Left ventricle myocardium inferior (tissue), 1 donor: ENCODE measurements at regions not wholly inside any gene's neighbourhood (a gene's known extent, or its start where the extent isn't known, plus 50 kb on each side); places are given as distances from the start of the nearest gene placed in this dataset.
"Not testable (repeated sequence)": the region's sequence is repeated elsewhere in the genome, so short reads cannot be mapped to it uniquely, and the experiment has no call there.

Experiments
- DNase-seq: peaks from one replicate; pipeline ENCODE4 v3.0.0-alpha.2; 2020
- H3K27ac ChIP-seq: fragments of 200-600 bp; replicated peaks from 2 replicates; pipeline ENCODE4 v1.8.0; 2021
- H3K27me3 ChIP-seq: fragments of 200-600 bp; 2 replicates; pipeline ENCODE4 v1.8.0; 2021; ENCODE audit warnings: low read depth
- H3K36me3 ChIP-seq: fragments of 200-600 bp; 2 replicates; pipeline ENCODE4 v1.8.0; 2021
- H3K4me1 ChIP-seq: fragments of 200-600 bp; 2 replicates; pipeline ENCODE4 v1.8.0; 2021
- H3K4me3 ChIP-seq: fragments of 200-600 bp; 2 replicates; pipeline ENCODE4 v1.8.0; 2021; ENCODE audit warnings: mild to moderate bottlenecking, moderate library complexity
- H3K9me3 ChIP-seq: fragments of 200-600 bp; replicated peaks from 2 replicates; pipeline ENCODE4 v1.8.0; 2021
- CTCF ChIP-seq: fragments of 200-600 bp; IDR thresholded peaks from 2 replicates; pipeline ENCODE4 v1.8.0; 2021; ENCODE audit warnings: antibody characterized with exemption, mild to moderate bottlenecking, borderline replicate concordance
- intact Hi-C: fragments of 100-400 bp; cut with micrococcal nuclease; formaldehyde crosslinking; loops from one replicate; pipeline ENCODE4 v1.11.0; 2022
- donor health status: DM: no; HTN: yes; CAD: no; lungs with severe emphysema.

- no peaks in the 10 kb centered on the region for H3K4me1 ChIP-seq
- DNase-seq = no peak
- no peak overlapping the region for H3K27ac ChIP-seq
- H3K36me3 ChIP-seq = no peaks in the 10 kb centered on the region
- intact Hi-C loops = no loop called here
- TF ChIP-seq CTCF = no peak
- H3K9me3 ChIP-seq = no peaks in the 10 kb centered on the region
- no peak overlapping the region for H3K4me3 ChIP-seq
- peaks cover 4% of the 10 kb centered on the region for H3K27me3 ChIP-seq
Measured at GRCh38 chr1:208347191-208347590, 103.0 kb upstream of the PLXNA2 start.

- Histone ChIP-seq H3K4me3 (no peak overlapping the region), H3K4me1 (no peaks in the 10 kb centered on the region), H3K27ac (no peak overlapping the region), H3K36me3 (no peaks in the 10 kb centered on the region), H3K27me3 (no peaks in the 10 kb centered on the region), H3K9me3 (peaks cover 5% of the 10 kb centered on the region)
- no peak for TF ChIP-seq CTCF
- intact Hi-C loops = no loop called here
- no peak for DNase-seq
Measured at GRCh38 chr1:208349694-208350330, 105.6 kb upstream of the PLXNA2 start.

- Histone ChIP-seq H3K27ac (no peak overlapping the region), H3K36me3 (no peaks in the 10 kb centered on the region), H3K27me3 (no peaks in the 10 kb centered on the region), H3K9me3 (peaks cover 5% of the 10 kb centered on the region), H3K4me3 (no peak overlapping the region), H3K4me1 (no peaks in the 10 kb centered on the region)
- intact Hi-C loops = no loop called here
- DNase-seq = no peak
- no peak for TF ChIP-seq CTCF
Measured at GRCh38 chr1:208350815-208351214, 106.6 kb upstream of the PLXNA2 start.

DNA sequence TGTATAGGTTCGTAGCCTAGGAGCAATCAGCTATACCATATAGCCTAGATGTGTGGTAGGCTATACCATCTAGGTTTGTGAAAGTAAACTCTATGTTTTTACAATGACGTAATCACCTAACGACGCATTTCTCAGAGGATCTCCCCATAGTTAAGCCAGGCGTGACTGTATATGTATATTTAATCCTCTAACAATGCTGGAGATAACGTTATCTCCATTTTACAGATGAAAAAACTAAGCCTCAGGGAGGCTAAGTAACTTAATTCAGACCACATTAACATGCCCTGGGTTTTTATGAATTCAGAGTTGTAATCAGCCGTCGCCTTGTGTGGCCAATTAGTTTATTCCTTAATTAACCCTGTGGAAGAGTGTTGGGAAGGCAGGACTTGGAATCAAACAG lies 107.7 kb upstream of the PLXNA2 start:
- Histone ChIP-seq H3K27ac (no peak overlapping the region), H3K4me1 (no peaks in the 10 kb centered on the region), H3K4me3 (no peak overlapping the region), H3K36me3 (no peaks in the 10 kb centered on the region), H3K27me3 (no peaks in the 10 kb centered on the region), H3K9me3 (peaks cover 5% of the 10 kb centered on the region)
- DNase-seq = no peak
- intact Hi-C loops = no loop called here
- TF ChIP-seq CTCF = no peak

GRCh38 chr1:208353797-208354196 lies 109.6 kb upstream of the PLXNA2 start:
- H3K36me3 ChIP-seq, H3K27me3 ChIP-seq, H3K4me1 ChIP-seq, DNase-seq, H3K9me3 ChIP-seq, H3K27ac ChIP-seq, H3K4me3 ChIP-seq, intact Hi-C loops: not testable (repeated sequence)

DNA sequence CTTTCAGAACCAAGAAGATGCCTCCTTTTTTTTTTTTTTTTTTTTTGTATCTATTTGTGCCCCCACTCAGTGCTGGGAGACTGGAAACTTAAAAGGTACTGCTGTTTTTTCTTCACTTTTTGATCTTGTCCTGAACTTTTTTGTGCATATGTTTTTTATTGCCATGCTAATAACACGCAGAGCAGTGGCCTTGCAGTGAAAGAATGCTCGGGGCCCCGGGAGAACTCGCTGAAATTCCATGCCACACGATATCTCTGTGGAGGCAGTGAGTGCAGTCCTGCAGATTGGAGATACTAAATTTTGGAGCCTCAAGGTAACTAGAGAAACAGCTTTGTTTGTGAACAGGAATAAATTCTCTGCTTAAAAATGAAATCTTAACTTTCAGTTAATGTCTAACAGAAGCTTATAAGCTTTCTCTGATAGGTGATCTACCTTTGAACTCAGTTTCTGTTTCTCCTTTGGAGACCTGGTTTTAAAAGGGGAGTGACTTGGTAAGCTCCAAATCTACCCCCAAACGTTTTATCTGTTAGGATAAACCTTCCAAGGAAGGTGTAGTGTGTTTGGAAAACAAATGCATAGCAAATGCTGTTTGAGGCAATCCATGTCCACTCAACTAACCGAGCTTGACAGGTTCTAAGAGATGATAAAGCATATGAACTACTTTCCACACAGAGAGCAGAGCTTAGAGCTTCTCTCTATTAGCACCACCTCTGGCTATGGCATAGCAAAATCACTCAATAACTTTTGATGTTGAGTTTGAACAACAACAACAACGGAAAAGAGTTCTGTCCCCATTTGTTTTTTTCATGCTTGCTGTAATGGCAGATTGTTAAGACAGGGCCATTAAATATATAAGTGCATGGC lies 113.7 kb upstream of the PLXNA2 start:
- intact Hi-C loops = no loop called here
- TF ChIP-seq CTCF = no peak
- Histone ChIP-seq H3K9me3 (peaks cover 5% of the 10 kb centered on the region), H3K27ac (no peak overlapping the region), H3K4me3 (no peak overlapping the region), H3K36me3 (no peaks in the 10 kb centered on the region), H3K27me3 (no peaks in the 10 kb centered on the region), H3K4me1 (no peaks in the 10 kb centered on the region)
- DNase-seq = no peak
